Immature natural killer cell (primary cell): ENCODE measurements at regions not wholly inside any gene's neighbourhood (a gene's known extent, or its start where the extent isn't known, plus 50 kb on each side); places are given as distances from the start of the nearest gene placed in this dataset.

Source experiments
- DNase-seq, 3 donors: peaks; one replicate each; pipeline ENCODE4 v3.0.0; 2022; ENCODE audit warnings: mixed read lengths in 1 of 3
- H3K27ac Mint-ChIP-seq, 6 donors: one replicate each; pipeline ENCODE4 v1.8.0; 2020; ENCODE audit warnings: mixed read lengths in 6 of 6, mild to moderate bottlenecking in 5 of 6, inconsistent platforms in 4 of 6, moderate library complexity in 3 of 6
- H3K27me3 Mint-ChIP-seq, 3 donors: one replicate each; pipeline ENCODE4 v1.8.0; 2020 to 2021; ENCODE audit warnings: low read depth in 3 of 3, mild to moderate bottlenecking in 3 of 3, mixed read lengths in 3 of 3, moderate library complexity in 3 of 3, inconsistent platforms in 1 of 3
- H3K36me3 Mint-ChIP-seq, 3 donors: one replicate each; pipeline ENCODE4 v1.8.0; 2020; ENCODE audit warnings: mixed read lengths in 3 of 3, inconsistent platforms in 2 of 3, mild to moderate bottlenecking in 2 of 3
- H3K4me1 Mint-ChIP-seq, 2 donors: one replicate each; pipeline ENCODE4 v1.8.0; 2020; ENCODE audit warnings: inconsistent platforms in 2 of 2, mild to moderate bottlenecking in 2 of 2, mixed read lengths in 2 of 2, moderate library complexity in 1 of 2
- H3K4me3 Mint-ChIP-seq, 5 donors: one replicate each; pipeline ENCODE4 v1.8.0; 2020; ENCODE audit warnings: mild to moderate bottlenecking in 5 of 5, mixed read lengths in 5 of 5, inconsistent platforms in 3 of 5, moderate library complexity in 3 of 5
- H3K9me3 Mint-ChIP-seq, 6 donors: one replicate each; pipeline ENCODE4 v1.8.0; 2020; ENCODE audit warnings: mild to moderate bottlenecking in 6 of 6, mixed read lengths in 6 of 6, inconsistent platforms in 4 of 6, moderate library complexity in 3 of 6

DNA sequence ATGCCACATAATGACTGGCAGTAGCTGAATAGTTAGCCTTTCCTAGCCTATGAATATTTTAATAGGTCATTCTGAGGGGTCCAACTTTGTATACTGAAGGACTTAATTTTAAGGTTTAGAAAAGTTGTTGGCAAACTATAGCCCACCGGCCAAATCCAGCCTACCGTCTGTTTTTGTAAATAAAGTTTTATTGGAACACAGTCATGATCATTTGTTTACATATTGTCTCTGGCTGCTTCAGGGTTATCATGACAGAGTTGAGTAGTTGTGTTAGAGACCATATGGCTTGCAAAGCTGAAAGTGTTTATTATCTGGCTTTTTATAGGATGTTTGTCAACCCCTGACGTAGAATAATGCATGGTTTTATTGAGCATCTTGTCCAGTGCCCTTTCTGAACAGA, 73.4 kb downstream of the NTMT2 start:
- no peaks in the 10 kb centered on the region for H3K9me3 Mint-ChIP-seq
- DNase-seq = no peak
- H3K27me3 Mint-ChIP-seq = peaks cover 2 to 16% (median 7%) of the 10 kb centered on the region in 3 donors
- H3K36me3 Mint-ChIP-seq = no peaks in the 10 kb centered on the region
- H3K4me1 Mint-ChIP-seq = no peaks in the 10 kb centered on the region
- no peak overlapping the region for H3K4me3 Mint-ChIP-seq
- H3K27ac Mint-ChIP-seq = no peak overlapping the region

DNA sequence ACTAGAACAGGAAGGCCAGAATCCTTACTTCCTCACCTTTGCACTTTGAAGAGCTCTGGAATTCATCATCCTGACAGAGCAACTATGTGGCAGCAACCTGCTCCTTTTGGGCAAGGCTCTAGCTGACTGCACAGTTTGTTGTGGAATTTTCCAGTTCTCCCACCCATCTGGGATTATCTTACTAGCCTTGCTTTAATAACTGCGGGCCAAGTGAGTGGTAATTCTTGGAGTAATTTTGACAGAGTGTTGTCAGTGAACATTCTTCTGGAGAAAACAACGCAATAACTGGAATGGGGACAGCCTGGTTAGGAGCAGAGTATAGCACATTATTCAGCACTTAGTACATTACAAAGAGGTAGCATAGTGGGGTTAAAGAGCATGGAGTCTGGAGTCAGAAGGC, 75.3 kb downstream of the NTMT2 start:
- Mint-ChIP-seq H3K36me3 (no peaks in the 10 kb centered on the region), H3K27me3 (peaks cover 0 to 9% (median 2%) of the 10 kb centered on the region in 3 donors), H3K4me1 (no peaks in the 10 kb centered on the region), H3K27ac (no peak overlapping the region), H3K9me3 (peaks cover 0 to 4% (median 0%) of the 10 kb centered on the region in 6 donors), H3K4me3 (no peak overlapping the region)
- DNase-seq = no peak

DNA sequence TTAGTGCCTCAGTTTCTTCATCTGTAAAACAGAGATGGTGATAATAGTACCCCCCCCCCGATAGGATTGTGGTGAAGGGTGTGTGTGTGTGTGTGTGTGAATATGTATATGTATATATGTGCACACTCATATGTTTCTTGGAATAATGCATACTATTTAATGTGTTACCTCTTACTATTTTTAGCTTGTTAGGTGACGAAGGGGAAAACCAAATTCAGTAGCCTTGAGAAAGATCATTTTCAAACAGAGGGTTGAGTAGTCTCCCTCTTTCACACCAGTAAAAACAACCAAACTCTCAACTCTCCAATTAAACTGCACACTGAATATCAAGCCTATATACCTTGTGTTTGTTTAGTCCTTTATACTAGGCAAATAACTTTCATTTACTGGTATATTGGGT, 75.7 kb downstream of the NTMT2 start:
- H3K9me3 Mint-ChIP-seq = peaks cover 0 to 4% (median 0%) of the 10 kb centered on the region in 6 donors
- H3K4me3 Mint-ChIP-seq = no peak overlapping the region
- DNase-seq = no peak
- H3K27ac Mint-ChIP-seq = no peak overlapping the region
- H3K27me3 Mint-ChIP-seq = peaks cover 0 to 9% (median 0%) of the 10 kb centered on the region in 3 donors
- no peaks in the 10 kb centered on the region for H3K4me1 Mint-ChIP-seq
- no peaks in the 10 kb centered on the region for H3K36me3 Mint-ChIP-seq

DNA sequence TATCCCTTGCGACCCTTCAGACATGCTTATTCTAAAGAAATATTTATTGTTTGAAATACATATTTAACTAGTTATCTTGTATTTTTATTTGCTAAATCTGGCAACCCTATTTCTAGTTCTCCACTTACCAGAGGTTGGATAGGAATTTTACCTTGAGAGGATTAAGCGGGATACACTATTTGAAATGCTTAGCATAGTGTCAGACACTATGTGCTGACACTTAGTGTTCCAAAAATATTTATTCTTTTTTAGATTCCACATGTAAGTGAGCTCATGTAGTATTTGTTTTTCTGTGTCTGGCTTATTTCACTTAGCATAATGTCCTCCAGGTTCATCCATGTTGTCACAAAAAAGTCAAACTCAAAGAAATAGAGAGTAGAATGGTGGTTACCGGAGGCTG, 78.7 kb downstream of the NTMT2 start:
- Mint-ChIP-seq H3K36me3 (no peaks in the 10 kb centered on the region), H3K9me3 (peaks cover 0 to 4% (median 0%) of the 10 kb centered on the region in 6 donors), H3K27me3 (peaks cover 0 to 7% (median 0%) of the 10 kb centered on the region in 3 donors), H3K4me3 (no peak overlapping the region), H3K4me1 (no peaks in the 10 kb centered on the region), H3K27ac (no peak overlapping the region)
- no peak for DNase-seq

DNA sequence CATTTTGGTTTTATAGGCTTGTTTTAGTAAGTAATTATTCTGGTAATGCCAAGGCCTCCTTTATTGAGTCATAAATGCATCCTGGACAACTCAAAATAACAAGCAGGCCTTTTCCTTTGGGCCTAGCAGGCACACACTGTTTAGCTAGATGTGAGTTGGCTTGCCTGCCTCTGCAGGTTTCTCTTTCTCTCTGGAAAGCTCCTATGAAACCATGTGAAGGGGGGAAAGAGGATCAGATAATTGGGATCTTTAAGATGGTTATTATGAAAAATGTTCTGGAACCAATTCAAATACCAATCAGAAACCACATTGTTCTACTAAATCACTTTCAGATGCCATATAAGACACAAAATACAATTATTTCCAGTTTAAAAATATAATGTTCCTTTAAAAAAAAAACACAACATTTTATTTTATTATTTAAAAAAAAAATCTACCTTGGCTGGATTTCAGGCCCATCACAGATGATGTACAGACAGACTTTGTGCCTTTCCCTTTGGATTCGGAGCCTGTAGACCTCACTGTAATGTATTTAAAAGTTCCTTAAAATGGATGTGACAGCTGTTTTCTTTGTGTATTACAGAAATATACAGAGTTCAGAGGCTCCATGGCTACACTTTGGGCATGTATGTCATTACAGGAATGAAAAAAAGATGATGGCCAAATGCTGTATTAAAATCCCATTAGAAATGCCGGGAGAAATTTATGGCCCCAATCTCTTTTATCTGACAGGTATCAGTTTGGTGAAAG, 80.2 kb downstream of the NTMT2 start:
- Mint-ChIP-seq H3K4me1 (no peaks in the 10 kb centered on the region), H3K36me3 (no peaks in the 10 kb centered on the region)

DNA sequence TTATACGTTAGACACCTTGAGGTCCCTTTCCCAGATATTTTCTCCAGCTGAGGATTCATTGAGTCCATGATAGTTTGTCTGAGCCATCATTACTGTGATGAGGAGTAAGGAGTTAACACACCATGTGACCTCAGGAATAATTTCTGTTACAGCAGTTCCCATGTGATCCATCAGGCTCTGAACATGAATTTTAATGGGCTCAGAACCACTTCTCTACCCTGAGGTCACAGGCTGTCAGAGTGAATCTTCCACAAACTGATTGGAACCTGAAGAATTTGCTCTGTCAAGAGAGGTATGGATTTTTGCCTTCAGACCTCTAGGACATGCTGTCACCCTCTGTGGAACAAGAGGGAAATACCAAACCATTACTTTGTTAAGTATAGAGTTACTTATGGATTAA, 81.0 kb downstream of the NTMT2 start:
- Mint-ChIP-seq H3K4me3 (no peak overlapping the region), H3K9me3 (peaks cover 0 to 4% (median 0%) of the 10 kb centered on the region in 6 donors), H3K4me1 (no peaks in the 10 kb centered on the region), H3K27me3 (peaks cover 0 to 13% (median 0%) of the 10 kb centered on the region in 3 donors), H3K27ac (no peak overlapping the region), H3K36me3 (no peaks in the 10 kb centered on the region)
- no peak for DNase-seq

More for the DNA sequence above, 80.2 kb downstream of the NTMT2 start:
- Mint-ChIP-seq H3K27me3 (peaks cover 0 to 12% (median 0%) of the 10 kb centered on the region in 3 donors), H3K27ac (no peak overlapping the region), H3K9me3 (peaks cover 0 to 4% (median 0%) of the 10 kb centered on the region in 6 donors), H3K4me3 (no peak overlapping the region)
- DNase-seq = no peak

DNA sequence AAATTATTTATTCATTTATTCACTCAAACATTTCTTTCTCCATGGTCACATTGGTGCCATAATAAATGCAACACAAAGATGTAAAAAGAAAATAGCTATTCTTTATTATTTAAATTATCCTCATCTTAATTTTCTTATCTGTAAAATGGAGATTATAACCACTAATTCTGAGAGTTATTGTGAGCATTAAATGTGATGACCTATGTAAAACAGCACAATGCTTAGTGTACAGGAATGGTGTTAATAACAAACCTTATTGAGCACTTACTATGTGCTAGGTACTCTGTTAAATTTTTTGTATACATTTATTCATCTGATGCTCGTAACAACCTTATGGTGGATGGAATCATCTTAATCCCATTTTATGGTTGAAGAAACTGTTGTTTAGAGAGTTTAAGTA, 84.6 kb downstream of the NTMT2 start:
- no peaks in the 10 kb centered on the region for H3K36me3 Mint-ChIP-seq
- H3K9me3 Mint-ChIP-seq = no peaks in the 10 kb centered on the region
- no peaks in the 10 kb centered on the region for H3K4me1 Mint-ChIP-seq
- no peak overlapping the region for H3K27ac Mint-ChIP-seq
- peaks cover 0 to 8% (median 0%) of the 10 kb centered on the region in 3 donors for H3K27me3 Mint-ChIP-seq
- H3K4me3 Mint-ChIP-seq = no peak overlapping the region
- no peak for DNase-seq

DNA sequence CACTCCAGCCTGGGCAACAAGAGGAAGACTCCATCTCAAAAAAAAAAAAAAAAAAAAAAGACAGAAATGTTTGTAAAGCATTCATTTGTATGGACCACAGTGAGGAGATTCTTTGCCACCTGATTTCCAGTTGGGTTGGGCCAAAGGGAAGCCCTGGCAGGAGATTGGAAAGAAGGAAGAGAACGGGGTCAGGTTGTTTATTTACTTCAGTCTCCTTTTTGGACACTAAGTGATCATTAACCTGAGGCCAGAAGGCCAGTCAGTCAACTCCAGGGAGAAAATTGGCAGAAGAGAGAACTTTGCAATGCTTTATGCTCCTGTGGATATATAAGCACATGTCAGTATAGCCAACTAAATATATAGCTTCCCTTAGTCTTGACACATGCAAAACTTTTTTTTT, 85.9 kb downstream of the NTMT2 start:
- H3K27ac Mint-ChIP-seq = no peak overlapping the region
- H3K4me3 Mint-ChIP-seq = no peak overlapping the region
- no peaks in the 10 kb centered on the region for H3K9me3 Mint-ChIP-seq
- DNase-seq = no peak
- peaks cover 0 to 8% (median 0%) of the 10 kb centered on the region in 3 donors for H3K27me3 Mint-ChIP-seq
- no peaks in the 10 kb centered on the region for H3K4me1 Mint-ChIP-seq
- no peaks in the 10 kb centered on the region for H3K36me3 Mint-ChIP-seq

DNA sequence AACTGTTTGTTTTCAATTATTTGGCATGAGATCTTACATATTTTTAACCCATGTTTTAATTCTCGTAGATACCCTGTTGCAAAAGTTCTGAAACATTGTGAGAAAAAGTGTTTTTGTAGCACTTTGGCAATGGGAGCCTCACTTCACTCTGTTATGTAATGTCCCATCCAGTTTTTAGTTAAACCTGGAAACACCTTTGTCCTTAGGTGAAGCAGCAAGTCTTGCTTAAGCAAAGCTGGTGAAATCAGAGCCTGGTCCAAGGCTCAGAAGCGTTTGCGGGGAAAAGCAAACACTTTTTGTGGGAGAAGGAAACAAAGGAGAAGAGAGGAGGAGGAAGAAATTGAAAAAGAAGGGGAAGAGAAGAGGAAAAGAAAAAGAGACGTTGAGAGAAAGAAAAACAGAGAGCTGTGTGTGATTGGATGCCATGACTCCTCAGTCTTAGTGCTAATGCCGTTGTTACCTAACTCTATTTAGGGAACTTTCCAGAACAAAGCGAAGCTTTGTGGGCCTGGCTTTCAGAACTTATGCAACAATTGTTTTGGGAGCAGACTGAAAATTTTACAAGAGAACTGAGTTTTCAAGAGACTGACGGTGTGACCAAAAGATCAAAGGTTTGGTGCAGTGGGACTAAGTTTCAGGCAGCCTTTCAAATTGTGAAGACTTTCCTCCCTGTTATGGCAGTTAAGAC, 93.1 kb downstream of the NTMT2 start:
- Mint-ChIP-seq H3K36me3 (no peaks in the 10 kb centered on the region), H3K9me3 (no peaks in the 10 kb centered on the region), H3K27me3 (peaks cover 0 to 8% (median 2%) of the 10 kb centered on the region in 3 donors), H3K4me3 (no peak overlapping the region), H3K4me1 (no peaks in the 10 kb centered on the region), H3K27ac (no peak overlapping the region)
- no peak for DNase-seq

DNA sequence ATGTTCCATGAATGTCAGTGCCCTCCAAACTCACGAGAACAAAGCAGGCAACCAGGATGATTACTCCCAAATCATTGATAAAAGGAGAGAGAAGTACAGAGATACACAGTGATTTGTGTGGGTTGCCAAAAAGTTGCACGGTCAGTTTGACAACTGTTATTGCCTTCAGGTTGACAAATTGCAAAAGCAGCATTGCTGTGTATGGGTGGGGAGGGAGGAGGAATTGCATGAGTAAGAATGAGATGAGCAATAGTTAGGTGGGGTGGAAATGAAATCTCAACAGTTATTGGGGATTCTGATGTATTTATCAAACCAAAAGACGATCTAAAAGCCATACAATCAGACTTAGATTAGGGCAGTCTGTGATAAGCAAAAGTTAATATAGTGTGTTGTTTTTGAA, 93.7 kb downstream of the NTMT2 start:
- H3K27ac Mint-ChIP-seq = no peak overlapping the region
- no peaks in the 10 kb centered on the region for H3K9me3 Mint-ChIP-seq
- peaks cover 0 to 8% (median 1%) of the 10 kb centered on the region in 3 donors for H3K27me3 Mint-ChIP-seq
- no peak for DNase-seq
- no peaks in the 10 kb centered on the region for H3K4me1 Mint-ChIP-seq
- no peak overlapping the region for H3K4me3 Mint-ChIP-seq
- no peaks in the 10 kb centered on the region for H3K36me3 Mint-ChIP-seq

DNA sequence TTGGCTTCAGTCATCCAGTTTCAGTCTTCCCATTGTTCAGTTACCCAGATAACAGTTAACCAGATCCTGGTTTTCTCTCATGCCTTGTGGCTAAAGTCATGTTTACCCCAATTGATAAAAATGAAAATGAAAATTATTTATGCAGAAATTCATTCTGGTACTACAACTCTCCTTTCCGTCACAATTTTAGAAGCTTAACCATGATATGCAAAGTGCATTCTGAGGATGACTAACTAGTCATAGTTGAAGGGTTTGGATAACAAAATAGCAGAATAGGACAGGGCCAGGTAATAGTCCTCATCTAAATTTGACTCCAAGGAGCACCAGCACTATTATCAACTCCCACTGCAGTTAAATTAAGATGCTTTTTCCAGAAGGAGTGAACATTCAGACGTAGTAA, 94.7 kb downstream of the NTMT2 start:
- Mint-ChIP-seq H3K9me3 (no peaks in the 10 kb centered on the region), H3K27me3 (peaks cover 0 to 8% (median 1%) of the 10 kb centered on the region in 3 donors), H3K36me3 (no peaks in the 10 kb centered on the region), H3K4me1 (no peaks in the 10 kb centered on the region), H3K27ac (no peak overlapping the region), H3K4me3 (no peak overlapping the region)
- no peak for DNase-seq

DNA sequence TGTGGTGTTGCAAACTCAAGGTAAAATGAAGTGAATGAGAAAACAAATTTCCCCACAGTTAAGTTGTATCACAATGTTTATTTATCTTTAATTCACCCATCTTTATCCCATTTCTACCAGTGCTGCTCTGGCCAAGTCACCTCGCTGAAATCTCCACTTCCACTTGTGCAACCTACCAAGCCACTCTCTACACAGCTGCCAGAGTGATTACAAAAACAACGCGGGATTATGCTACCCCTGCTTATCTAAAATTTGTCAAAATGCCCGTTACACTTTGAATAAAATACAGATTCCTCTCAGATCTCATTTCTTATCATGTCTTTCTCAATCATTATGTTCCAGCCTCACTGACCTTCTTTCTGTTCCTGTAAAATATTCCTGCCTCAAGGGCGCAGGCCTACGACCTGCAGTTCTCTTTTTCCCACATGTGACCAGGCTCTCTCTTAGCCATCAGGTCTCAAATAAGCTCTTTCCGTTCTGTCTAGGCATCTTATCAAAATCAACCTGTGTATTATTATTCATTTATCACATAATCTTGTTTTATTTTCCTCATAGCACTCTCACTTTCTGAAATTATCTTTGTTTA, 95.6 kb downstream of the NTMT2 start:
- no peak overlapping the region for H3K27ac Mint-ChIP-seq
- no peak overlapping the region for H3K4me3 Mint-ChIP-seq
- H3K36me3 Mint-ChIP-seq = no peaks in the 10 kb centered on the region
- peaks cover 1 to 8% (median 2%) of the 10 kb centered on the region in 3 donors for H3K27me3 Mint-ChIP-seq
- H3K9me3 Mint-ChIP-seq = no peaks in the 10 kb centered on the region
- H3K4me1 Mint-ChIP-seq = no peaks in the 10 kb centered on the region
- no peak for DNase-seq

DNA sequence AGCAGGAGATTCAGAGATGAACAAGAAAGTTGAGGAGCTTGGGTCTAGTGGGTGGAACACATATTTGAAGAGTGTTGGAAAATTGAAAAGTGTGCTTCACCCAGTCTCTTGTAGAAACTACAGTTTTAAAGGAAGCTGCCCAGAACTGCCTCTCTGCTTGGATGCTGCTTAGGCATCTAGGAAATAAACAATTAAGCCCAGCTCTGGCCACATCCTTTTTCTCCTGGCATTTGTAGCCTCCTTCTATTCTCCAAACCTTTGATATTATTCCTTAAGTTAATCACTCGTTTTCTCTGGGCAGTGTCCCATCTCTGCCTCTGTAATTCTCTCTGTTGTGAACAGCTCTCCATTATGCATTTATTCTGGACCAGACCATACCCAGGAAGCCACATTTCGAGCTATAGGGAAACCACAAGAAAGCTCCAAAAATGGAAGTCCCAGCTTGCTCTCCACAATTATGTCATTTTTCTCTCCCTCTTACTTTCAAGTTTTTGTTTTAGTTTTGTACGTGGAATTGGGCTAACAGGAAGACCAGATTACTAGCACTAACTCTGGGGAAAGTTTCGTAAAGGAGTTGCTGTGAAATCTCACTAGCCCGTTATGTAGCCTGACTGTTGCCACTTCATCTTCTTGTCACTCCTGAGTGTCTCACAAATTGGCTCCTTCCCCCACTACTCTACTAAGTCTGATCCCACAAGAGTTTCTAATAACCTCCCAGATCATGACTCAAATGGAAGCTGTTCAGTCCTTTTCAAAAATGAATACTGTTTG, 102.2 kb downstream of the NTMT2 start:
- no peak for DNase-seq
- H3K27ac Mint-ChIP-seq = peak overlapping the region in 1 of 6 donors; percentile 27
- H3K4me1 Mint-ChIP-seq = no peaks in the 10 kb centered on the region
- H3K4me3 Mint-ChIP-seq = no peak overlapping the region
- peaks cover 0 to 2% (median 1%) of the 10 kb centered on the region in 3 donors for H3K27me3 Mint-ChIP-seq
- H3K36me3 Mint-ChIP-seq = no peaks in the 10 kb centered on the region
- peaks cover 0 to 4% (median 0%) of the 10 kb centered on the region in 6 donors for H3K9me3 Mint-ChIP-seq
